HG03095 (cell line): ENCODE measurements at regions not wholly inside any gene's neighbourhood (a gene's known extent, or its start where the extent isn't known, plus 50 kb on each side); places are given as distances from the start of the nearest gene placed in this dataset.
"Not testable (repeated sequence)": the region's sequence is repeated elsewhere in the genome, so short reads cannot be mapped to it uniquely, and the experiment has no call there.

ENCODE experiments used
- ATAC-seq: cut with Tn5 transposase; IDR thresholded peaks from one replicate; pipeline ENCODE4 v1.9.1; 2021; ENCODE audit warnings: moderate library complexity; ENCODE audit not compliant: unreplicated experiment

DNA sequence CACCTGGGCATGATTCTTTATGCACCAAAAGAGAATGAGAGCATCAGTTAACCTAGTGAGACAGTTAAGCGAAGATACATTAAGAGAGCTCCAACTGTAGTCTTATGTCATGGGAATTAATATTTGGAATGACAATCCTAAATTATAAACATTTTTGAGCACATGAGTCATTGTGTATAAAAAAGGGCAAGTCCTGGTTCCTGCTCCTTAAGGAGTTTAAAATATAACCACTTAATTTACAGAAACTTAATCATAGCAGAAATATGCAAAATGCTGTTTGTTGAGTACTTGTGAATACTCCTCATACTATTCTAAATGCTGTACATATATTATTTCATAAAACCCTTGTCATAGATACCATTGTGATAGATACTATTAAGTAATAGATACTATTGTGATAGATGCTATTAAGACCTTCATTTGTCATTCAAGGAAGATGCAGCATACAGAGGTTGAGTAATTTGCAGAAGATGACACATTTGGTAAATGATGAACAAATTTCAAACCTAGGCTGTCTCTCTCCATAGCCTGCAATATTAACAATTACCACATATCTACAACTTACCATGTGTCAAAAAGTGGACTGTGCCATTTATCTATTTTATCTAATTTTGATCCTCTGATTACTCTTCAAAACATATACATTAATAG, 301.0 kb downstream of the TBC1D4 start:
- ATAC-seq: no peak

DNA sequence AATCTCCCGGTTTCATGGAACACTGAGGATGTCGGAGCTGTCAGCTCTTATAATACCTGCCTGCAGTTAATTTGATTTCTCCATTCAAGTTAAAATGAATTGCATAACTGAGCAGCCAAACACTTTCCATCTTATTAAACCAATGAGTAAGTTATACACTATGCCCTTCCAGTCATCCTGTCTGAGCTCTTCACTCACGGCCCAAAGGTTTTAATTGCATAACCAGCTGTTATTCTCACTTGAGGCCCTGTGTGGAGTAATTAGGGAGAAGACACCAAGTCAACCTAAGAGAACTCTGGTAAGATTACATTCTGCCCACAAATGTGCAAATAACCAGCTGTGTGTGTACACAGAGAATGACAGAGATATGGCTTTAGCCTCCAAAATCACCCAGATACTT, 303.5 kb downstream of the TBC1D4 start:
- ATAC-seq: no peak

DNA sequence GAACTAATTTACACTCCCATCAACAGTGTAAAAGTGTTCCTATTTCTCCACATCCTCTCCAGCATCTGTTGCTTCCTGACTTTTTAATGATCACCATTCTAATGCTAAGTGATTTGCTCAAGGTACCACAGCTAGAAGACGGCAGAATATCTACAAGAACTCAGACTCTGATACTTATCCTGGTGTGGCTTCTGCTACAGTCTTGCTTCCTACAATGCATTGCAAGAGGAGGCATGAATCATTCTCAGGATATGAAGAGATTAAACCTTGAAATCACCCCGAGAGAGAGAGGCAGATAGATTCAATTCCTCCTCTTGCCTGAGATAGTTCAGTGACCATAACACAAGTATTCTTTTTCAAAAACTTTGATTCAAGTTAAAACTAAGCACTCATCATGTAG, 306.4 kb downstream of the TBC1D4 start:
- no peak for ATAC-seq

DNA sequence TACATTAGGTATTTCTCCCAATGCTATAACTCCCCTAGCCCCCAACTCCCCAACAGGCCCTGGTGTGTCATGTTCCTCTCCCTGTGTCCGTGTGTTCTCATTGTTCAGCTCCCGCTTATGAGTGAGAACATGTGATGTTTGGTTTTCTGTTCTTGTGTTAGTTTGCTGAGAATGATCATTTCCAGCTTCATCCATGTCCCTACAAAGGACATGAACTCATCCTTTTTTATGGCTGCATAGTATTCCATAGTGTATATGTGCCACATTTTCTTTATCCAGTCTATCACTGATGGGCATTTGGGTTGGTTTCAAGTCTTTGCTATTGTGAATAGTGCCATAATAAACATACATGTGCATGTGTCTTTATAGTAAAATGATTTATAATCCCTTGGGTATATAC, 306.9 kb downstream of the TBC1D4 start:
- ATAC-seq: not testable (repeated sequence)

DNA sequence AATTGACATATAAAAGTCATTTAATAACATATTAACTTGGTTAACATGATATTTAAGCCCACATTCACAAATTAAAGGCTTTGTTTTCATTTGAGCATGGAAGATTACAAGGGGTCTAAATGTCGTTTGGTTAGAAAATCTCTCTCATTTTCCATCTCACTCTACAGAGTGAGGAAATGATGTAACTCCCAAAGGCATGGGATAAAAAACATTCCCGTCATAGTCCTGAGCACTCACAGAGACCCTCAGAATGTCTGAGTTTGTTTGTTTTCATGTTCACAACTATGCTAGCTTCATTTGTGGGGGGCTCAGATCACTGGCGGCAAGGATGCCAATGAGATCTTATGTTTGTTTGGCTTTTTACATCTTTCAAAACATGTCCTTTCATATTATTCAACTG, 307.5 kb downstream of the TBC1D4 start:
- ATAC-seq: no peak

DNA sequence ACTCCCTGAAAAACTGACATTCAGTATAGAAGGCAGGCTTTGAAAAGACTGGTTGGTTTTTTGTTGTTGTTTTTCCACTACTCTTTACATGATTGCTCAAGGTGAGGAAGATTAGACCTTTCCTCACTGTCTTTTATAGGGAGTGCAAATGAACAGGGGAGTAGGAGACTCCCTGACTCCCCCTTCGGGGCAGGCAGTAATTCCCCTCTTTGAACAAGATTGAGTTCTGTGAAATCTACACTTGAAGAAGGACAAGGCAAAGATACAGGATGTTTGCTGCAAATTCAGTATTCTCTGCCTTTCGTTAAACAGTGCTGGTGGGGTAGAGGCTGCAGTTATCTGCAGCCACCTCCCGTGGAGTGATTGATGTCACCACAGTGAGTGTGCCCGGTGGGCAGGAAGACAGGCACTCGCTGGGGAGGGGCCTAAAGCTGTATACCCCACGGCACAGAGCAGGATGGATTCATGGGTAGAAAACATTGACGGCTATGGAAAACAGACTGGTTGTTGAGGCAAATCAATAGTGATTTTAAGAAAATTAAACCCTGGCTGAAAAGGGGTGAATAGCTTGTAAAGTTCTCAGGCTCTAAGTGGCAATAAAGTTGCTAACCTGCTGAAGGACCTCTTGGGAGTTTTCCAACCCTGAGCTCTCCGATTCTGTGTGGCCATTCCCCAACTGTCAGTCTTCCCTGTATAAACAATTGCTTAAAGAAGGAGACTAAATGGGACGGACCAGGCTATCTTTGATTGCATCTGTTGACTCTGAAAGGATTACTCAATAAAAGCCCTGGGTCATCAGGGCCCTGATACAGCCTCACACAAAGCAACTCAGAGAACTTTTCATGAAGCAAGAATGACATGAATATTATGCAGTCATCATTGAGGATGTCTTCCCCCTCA, 308.3 kb downstream of the TBC1D4 start:
- ATAC-seq: no peak

DNA sequence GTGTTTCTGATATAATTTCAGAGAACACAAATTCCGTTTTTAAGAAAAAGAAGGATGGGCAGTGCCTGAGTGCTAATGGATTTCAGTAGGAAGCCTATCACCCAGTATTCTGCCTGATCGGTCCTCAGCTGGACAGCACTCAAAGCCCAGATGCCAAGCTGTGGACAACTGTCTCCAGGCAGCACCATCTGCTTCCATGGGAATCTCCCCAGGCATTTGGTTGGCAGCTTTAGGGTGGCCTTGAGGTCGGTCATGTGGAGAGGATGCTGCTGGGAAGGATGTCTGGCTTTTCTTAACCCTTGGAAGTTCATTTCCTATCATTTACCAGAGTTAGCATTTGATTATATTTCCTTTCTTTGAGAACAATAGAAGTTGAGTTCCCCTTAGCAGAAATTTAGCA, 311.7 kb downstream of the TBC1D4 start:
- ATAC-seq: no peak

DNA sequence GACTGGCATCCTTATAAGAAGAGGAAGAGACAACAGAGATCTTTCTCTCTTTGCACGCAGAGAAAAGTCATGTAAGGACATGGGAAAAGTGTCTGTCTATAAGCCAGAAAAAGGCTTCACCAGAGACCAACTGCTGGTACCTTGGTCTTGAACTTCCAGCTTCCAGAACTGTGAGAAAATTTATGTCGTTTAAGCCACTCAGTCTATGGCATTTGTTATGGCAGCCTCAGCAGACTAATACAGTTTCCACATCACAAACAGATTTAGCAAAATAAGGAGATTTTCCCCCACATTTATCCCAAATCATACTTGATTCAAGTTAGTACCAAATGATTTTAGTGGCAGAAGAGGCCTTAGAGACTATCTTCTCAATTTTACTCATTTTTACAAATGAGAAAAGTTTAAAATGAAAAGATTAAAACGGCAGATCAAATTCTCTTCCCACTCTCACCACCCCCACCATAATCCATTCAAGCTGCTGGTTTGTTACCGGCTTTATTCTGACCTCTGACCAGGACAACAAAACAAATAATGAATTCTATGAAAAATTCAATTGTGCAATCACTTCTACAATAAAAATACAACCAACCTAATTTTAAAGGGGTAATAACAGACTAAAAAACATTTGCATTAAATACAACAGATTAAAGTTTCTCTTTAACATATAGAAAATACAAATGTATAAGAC, 316.3 kb downstream of the TBC1D4 start:
- ATAC-seq: no peak

DNA sequence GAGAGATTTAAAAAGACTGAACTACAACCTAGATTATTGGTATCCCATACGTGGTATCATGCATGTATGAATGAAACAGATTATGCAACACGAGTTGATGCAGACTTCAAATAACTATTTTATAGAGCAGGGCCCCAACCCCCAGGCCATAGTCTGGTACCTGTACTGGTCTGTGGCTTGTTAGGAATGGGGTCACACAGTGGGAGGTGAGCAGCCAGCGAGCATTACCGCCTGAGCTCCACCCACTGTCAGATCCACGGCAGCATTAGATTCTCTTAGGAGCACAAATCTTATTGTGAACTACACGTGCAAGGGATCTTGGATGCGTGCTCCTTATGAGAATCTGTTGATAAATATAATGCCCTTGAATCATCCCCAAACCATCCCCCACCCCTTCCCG, 320.2 kb downstream of the TBC1D4 start:
- ATAC-seq: no peak

DNA sequence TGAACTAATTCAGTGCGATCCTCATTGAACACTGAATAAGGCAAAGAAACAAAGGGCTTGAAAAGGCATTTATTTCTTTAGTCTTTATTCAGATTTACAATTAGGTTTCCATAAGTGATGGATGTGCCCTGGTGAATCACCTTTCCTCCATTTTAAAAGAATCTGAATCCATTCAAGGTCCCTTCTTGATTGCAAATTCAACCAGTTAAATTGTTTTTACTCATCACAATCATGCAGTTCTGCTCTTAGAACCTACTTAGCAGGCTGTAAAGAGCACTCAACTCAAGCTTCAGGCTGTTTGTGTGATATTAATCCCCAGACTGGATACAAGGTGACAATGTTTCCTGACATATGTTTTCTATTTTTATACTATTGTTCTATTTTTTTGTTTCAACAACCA, 321.0 kb downstream of the TBC1D4 start:
- no peak for ATAC-seq

DNA sequence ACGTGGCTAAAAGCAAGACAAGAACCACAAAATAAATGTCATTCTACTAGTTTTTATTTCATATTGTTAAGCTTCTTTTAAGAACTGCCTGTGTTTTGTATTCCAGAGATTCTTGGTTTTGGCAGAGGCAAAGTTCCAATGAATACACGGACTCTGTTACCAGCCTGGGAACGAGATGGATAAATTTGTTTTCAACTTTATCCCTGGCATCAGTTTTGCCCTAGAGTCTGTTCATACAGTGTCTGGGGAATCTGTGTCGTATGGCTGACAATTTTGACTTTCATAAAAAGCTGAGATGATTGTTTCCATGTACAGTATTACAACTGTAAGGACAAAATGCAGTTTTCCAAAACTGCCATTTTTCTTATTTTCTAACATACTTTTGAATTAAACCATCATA, 327.6 kb downstream of the TBC1D4 start:
- ATAC-seq: no peak

DNA sequence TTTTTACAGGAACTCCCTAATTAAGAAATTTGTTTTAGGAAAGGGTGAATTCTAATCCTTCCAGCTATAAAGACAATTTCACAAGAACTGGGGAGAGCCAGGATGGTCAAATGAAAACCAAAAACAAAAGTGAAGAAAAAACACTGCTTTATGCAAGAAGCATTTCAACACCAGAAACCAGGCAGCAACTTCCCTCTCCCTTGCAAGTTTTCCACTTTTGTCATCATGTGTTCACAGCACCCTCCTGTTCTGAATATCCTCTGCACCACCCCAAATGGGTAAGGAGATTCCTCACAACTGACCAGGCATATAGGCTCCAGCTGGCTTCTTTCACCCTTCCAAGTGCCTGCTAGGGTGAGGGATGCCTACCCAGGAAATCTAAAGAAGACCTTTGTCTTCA, 328.1 kb downstream of the TBC1D4 start:
- ATAC-seq: no peak

DNA sequence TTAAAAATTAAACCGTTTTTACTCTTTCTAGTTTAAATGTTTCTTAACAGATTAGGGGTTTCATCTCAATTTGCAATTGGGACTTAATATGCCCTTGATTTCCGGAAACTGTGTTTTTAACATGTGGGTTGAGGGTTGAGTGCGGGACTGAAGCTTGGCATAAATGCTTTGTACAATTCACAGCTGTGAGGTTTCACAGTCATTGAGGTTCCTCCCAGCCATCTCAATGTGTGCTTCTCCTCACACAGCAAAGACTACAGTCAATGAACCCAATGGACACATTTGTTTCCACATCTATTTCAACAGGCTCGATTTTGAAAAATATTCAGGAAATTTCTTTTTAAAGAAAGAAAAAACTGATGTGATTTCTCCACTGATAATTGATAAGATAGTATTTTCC, 328.6 kb downstream of the TBC1D4 start:
- no peak for ATAC-seq

DNA sequence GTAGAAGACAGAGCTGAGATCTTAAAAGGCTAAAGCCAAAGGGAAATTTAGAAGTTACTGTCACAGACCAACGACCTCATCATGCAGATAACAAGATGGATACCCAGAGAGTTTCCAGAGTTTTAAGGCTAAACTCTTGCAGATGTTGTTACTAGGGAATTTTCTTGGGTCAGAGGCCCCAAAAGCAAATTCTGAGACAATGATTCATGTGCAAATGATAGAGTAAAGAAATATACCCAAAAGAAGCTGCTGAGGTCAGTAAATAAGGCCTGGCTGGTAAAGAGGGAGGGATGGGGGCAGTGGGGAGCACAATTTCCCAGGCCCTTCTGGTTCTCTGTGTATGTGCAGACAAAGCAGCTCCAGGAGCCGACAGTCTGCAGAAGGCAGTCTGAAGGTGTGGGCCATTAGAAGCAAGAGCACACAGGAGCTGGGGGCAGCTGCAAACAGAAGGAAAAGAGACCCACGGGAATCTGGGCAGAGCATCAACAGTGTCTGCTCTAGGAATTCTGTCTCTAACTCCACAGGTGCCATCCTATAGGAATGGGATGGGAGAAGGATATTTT, 330.8 kb downstream of the TBC1D4 start:
- no peak for ATAC-seq

DNA sequence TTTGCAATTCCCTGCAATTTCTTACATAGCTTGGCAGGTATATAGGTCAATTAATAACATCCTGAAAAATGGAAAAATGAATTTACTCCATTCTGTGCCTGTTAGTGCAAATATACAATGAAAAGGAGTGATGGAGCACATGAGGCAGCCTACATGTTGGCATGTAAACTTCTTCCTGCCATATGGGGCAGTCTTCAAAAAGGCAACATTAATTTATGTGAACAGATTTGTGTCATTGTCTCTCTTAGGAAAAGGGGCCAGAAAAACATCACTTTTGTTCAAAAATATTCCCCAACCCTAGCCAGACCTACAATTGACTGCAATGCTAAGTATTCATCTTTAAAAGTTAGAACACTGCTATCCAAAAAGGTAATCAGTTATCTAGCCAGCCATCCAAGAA, 332.2 kb downstream of the TBC1D4 start:
- ATAC-seq: no peak

DNA sequence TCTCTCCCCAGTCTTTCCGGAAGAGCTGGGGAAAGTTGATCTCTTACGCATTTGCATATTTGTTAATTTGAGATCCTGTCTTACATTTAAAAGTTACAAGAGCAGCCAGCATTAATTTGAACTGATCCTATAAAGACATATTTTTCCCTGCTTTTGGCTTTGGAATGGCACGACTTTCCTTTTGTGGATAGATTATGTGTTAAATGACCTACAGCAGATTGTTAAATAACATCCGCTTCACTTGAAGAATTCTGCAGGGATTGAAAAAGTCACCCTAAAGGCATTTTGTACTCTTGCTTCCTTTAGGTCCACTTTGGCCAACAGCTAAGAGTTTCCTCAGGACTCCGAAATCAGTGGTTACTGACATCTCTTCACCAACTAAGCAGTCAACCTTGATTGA, 334.0 kb downstream of the TBC1D4 start:
- no peak for ATAC-seq

DNA sequence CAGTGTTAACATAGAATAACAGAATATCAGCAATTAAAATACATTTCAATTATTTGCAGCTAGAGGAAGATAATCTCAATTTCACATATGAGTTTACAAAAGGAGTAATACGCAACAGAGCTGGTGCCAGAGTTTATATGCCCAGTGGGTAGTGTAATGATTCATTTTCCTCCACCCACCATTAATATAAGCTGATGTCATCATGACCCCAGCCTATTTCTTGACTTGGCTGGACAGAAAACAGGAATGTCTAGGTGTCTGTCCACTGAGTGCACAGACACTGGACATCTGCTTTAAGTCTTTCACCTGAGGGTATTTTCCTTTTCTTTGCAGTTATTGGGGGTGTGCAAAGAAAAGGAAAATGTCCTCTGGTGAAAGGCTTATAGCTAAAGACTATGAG, 335.5 kb downstream of the TBC1D4 start:
- no peak for ATAC-seq

DNA sequence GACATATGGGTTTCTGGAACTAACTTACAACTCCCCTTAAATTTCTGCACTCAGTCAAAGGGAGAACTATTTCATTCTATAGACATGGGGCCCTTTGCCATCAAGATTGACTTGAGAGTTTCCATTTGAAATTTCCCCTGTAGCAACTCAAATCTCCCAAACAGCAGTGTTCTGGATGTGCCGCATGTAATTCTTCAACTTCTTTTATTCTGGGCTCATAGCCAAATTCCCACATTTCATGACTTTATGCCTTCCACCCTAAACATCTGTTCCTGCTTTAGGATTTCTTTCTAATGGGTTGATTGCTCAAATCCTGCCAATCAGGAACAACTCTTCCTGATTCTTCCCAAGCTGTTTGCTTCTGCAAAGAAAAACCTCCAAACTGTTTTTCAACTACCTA, 336.0 kb downstream of the TBC1D4 start:
- ATAC-seq: no peak

DNA sequence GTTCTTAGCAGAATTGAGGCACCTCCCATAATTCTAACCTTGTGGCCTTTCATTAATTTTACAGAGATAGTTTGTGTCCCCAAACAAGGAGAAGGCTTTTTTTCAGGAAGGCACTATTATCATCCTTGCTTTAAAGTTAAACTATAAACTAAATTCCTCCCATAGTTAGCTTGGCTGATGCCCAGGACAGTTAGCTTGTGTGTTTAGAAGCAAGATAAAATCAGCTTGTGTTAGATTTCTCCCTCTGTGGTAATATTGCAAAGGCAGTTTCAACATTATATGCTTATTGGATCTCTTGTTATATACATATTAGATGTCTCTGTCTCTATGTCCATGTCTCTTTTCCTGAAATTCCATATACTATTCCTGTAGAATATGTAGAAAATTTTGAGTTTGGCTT, 342.7 kb downstream of the TBC1D4 start:
- no peak for ATAC-seq

DNA sequence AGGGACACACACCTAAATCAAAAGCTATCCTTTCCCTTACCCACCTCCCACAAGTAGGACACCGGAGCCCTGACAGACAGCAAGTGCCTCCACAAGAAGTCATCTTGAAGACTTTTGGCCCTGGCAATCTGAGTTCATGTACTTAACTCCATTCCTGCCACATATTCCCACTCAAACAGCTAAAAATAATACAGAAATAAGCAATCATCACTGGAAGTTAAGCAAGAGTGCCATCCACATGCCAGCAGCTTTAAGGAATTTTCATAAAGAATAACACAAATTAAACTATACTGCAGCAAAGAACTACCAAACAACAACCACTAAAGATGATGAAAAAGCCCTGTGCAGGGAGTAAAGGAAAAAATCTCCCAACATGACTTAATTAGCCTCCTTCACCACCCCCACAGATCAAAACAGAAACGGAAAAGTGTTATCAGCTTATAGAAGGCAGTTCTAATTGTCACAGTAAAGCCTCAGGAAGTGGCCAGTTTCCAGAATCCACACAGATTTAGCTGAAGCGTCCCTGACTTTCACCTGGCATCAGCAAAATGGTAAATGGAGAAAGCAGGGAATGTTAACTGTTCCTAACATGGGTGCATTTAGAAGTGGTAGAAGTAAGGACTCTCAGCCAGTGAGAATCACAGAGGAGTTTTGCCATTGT, 343.9 kb downstream of the TBC1D4 start:
- ATAC-seq: no peak

DNA sequence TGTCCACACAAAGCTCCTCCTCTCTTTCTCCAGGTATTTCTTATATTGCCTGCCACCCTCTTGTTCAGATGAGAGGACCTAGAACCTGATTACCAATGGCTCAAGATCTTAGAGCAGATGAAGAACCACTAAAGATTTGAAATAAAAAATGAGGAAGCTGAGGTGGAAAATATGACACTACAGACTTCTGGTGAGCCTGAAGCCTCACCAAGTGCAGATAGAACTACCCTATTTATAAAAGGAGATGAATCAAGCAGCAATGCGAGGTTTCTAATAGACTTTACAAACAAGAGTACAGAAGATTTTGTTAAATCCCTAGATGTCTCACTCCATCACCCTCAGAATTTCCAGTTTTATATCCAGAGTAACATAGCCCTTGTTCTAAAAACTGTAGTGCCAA, 345.8 kb downstream of the TBC1D4 start:
- no peak for ATAC-seq
